ENCODE measurements at regions not wholly inside any gene's neighbourhood (a gene's known extent, or its start where the extent isn't known, plus 50 kb on each side); places are given as distances from the start of the nearest gene placed in this dataset.

GRCh38 chr13:24982333-24982999, 113.5 kb upstream of the PABPC3 start:
- no peak for TF ChIP-seq CTCF (optimal IDR thresholded peaks at IDR 0.05 in 1 of 3, IDR thresholded peaks at IDR 0.05 in 1 of 3, conservative IDR thresholded peaks at IDR 0.05 in 1 of 3; ENCODE audit: extremely low read depth in 1 of 3, insufficient read depth in 2 of 3, low read length in 3 of 3)
- no peak for TF ChIP-seq EZH2 (IDR thresholded peaks at IDR 0.05; ENCODE audit: low read length)
- dilution Hi-C loops (cut with MboI; ENCODE audit: extremely low pct_ligation_motif_present, low sequenced_read_pairs): no loop called here

GRCh38 chr13:24983094-24983493, 112.8 kb upstream of the PABPC3 start:
- H3K27me3 ChIP-seq (ENCODE audit: control insufficient read depth, extremely low read depth, insufficient read depth, low read length): peaks cover 27% of the 10 kb centered on the region
- H3K4me1 ChIP-seq (ENCODE audit: control insufficient read depth, extremely low read depth, insufficient read depth, low read length): no peaks in the 10 kb centered on the region
- TF ChIP-seq CTCF (optimal IDR thresholded peaks at IDR 0.05 in 1 of 3, IDR thresholded peaks at IDR 0.05 in 1 of 3, conservative IDR thresholded peaks at IDR 0.05 in 1 of 3; ENCODE audit: extremely low read depth in 1 of 3, insufficient read depth in 2 of 3, low read length in 3 of 3) (no peak), EZH2 (IDR thresholded peaks at IDR 0.05; ENCODE audit: low read length) (no peak)
- H3K9me1 ChIP-seq (ENCODE audit: control insufficient read depth, extremely low read depth, insufficient read depth, low read length): no peaks in the 10 kb centered on the region
- no peak overlapping the region for H2AFZ ChIP-seq (ENCODE audit: control insufficient read depth, low read length)
- no peak overlapping the region for H3K4me2 ChIP-seq (ENCODE audit: control insufficient read depth, extremely low read depth, insufficient read depth, low read depth, low read length)
- no peak overlapping the region for H3K4me3 ChIP-seq (ENCODE audit: control insufficient read depth in 2 of 3, extremely low read depth in 1 of 3, insufficient read depth in 2 of 3, low read depth in 1 of 3, low read length in 3 of 3)
- no peaks in the 10 kb centered on the region for H4K20me1 ChIP-seq (ENCODE audit: control insufficient read depth, extremely low read depth, insufficient read depth, low read length)
- no peak overlapping the region for H3K27ac ChIP-seq (ENCODE audit: control insufficient read depth, insufficient read depth, low read length)
- no peak overlapping the region for H3K9ac ChIP-seq (ENCODE audit: control insufficient read depth, extremely low read depth, insufficient read depth, low read length)
- no peaks in the 10 kb centered on the region for H3K79me2 ChIP-seq (ENCODE audit: control insufficient read depth, insufficient read depth, low read length)
- dilution Hi-C loops (cut with MboI; ENCODE audit: extremely low pct_ligation_motif_present, low sequenced_read_pairs): no loop called here
- FAIRE-seq (no peak), DNase-seq (ENCODE audit: low read depth, low spot score) (no peak)
- no peaks in the 10 kb centered on the region for H3K36me3 ChIP-seq (ENCODE audit: control insufficient read depth in 2 of 2, extremely low read depth in 1 of 2, insufficient read depth in 2 of 2, low read length in 2 of 2)
- H3K9me3 ChIP-seq (ENCODE audit: control insufficient read depth, low read depth, low read length): no peaks in the 10 kb centered on the region

More at GRCh38 chr13:24982333-24982999, 113.5 kb upstream of the PABPC3 start:
- no peaks in the 10 kb centered on the region for H3K9me1 ChIP-seq (ENCODE audit: control insufficient read depth, extremely low read depth, insufficient read depth, low read length)
- peaks cover 20% of the 10 kb centered on the region for H3K27me3 ChIP-seq (ENCODE audit: control insufficient read depth, extremely low read depth, insufficient read depth, low read length)
- no peak for DNase-seq (ENCODE audit: low read depth, low spot score)
- no peaks in the 10 kb centered on the region for H3K79me2 ChIP-seq (ENCODE audit: control insufficient read depth, insufficient read depth, low read length)
- FAIRE-seq: no peak
- H3K9ac ChIP-seq (ENCODE audit: control insufficient read depth, extremely low read depth, insufficient read depth, low read length): no peak overlapping the region
- no peaks in the 10 kb centered on the region for H4K20me1 ChIP-seq (ENCODE audit: control insufficient read depth, extremely low read depth, insufficient read depth, low read length)
- no peak overlapping the region for H2AFZ ChIP-seq (ENCODE audit: control insufficient read depth, low read length)
- no peak overlapping the region for H3K4me2 ChIP-seq (ENCODE audit: control insufficient read depth, extremely low read depth, insufficient read depth, low read depth, low read length)
- no peaks in the 10 kb centered on the region for H3K36me3 ChIP-seq (ENCODE audit: control insufficient read depth in 2 of 2, extremely low read depth in 1 of 2, insufficient read depth in 2 of 2, low read length in 2 of 2)
- H3K4me3 ChIP-seq (ENCODE audit: control insufficient read depth in 2 of 3, extremely low read depth in 1 of 3, insufficient read depth in 2 of 3, low read depth in 1 of 3, low read length in 3 of 3): no peak overlapping the region
- no peaks in the 10 kb centered on the region for H3K4me1 ChIP-seq (ENCODE audit: control insufficient read depth, extremely low read depth, insufficient read depth, low read length)
- H3K9me3 ChIP-seq (ENCODE audit: control insufficient read depth, low read depth, low read length): no peaks in the 10 kb centered on the region
- no peak overlapping the region for H3K27ac ChIP-seq (ENCODE audit: control insufficient read depth, insufficient read depth, low read length)
